ENCODE measurements at regions not wholly inside any gene's neighbourhood (a gene's known extent, or its start where the extent isn't known, plus 50 kb on each side); places are given as distances from the start of the nearest gene placed in this dataset.

DNA sequence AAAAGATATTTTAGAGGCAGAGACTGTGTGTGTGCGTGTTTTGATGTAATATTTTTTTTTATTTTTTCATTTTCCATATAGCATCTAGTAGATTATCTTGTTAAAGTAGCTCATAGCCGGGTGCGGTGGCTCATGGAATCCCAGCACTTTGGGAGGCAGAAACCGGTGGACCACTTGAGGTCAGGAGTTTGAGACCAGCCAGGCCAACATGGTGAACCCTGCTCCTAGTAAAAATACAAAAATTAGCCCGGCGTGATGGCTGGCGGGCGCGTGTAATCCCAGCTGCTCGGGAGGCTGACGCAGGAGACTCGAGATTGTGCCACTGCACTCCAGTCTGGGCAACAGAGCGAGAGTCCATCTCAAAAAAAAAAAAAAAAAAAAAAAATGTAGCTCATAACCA is 1481.2 kb upstream of the CADM2 start:
- H3K4me2 ChIP-seq (ENCODE audit: low read length) = no peak overlapping the region

DNA sequence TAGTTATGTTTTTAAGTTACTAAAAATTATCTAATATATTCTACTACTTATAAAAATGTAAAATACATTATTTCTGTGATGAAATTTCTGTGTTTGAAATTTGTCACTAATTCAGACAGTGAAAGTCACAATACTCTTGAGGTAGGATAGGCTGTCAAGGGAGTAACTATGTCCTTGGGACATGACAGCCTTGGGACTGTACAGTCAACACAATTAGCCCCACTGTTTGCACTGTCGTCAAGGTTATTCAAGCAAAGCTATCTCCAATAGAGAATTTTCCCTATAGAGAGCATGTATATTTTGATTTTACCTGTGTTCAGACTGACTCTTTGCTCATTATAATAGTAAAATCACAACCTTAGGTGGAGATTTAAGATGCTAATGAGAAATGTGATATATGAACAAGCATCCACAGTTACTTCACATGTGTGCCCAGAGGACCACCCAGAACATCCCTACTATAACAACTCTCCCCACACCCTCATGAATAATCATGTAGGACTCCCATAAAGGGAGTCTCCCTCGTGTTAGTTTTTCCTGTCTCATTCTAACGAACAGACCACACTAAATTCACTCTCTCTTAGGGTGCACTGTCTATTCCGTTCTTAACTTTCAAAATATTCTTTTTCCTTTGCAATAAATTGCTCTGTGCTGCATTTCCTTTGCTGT is 1476.3 kb upstream of the CADM2 start:
- no peak overlapping the region for H3K4me2 ChIP-seq (ENCODE audit: low read length)
- no peak overlapping the region for H3K4me3 ChIP-seq (ENCODE audit: low read length)
- no peak overlapping the region for H3K9ac ChIP-seq (ENCODE audit: low read length)
- no peaks in the 10 kb centered on the region for H4K20me1 ChIP-seq (ENCODE audit: insufficient read depth)
- no peaks in the 10 kb centered on the region for H3K27me3 ChIP-seq (ENCODE audit: insufficient read depth, low read depth, low read length)
- no peak for TF ChIP-seq POLR2AphosphoS5 (IDR thresholded peaks at IDR 0.05)
- no peak for TF ChIP-seq SMC3 (conservative IDR thresholded peaks at IDR 0.05; ENCODE audit: poor library complexity)
- no peak for TF ChIP-seq TAF1 (IDR thresholded peaks at IDR 0.05; ENCODE audit: low read depth)
- TF ChIP-seq EP300 (conservative IDR thresholded peaks at IDR 0.05; ENCODE audit: poor library complexity, severe bottlenecking) = no peak
- TF ChIP-seq, protein P1, sequence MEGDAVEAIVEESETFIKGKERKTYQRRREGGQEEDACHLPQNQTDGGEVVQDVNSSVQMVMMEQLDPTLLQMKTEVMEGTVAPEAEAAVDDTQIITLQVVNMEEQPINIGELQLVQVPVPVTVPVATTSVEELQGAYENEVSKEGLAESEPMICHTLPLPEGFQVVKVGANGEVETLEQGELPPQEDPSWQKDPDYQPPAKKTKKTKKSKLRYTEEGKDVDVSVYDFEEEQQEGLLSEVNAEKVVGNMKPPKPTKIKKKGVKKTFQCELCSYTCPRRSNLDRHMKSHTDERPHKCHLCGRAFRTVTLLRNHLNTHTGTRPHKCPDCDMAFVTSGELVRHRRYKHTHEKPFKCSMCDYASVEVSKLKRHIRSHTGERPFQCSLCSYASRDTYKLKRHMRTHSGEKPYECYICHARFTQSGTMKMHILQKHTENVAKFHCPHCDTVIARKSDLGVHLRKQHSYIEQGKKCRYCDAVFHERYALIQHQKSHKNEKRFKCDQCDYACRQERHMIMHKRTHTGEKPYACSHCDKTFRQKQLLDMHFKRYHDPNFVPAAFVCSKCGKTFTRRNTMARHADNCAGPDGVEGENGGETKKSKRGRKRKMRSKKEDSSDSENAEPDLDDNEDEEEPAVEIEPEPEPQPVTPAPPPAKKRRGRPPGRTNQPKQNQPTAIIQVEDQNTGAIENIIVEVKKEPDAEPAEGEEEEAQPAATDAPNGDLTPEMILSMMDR (IDR thresholded peaks at IDR 0.05; ENCODE audit: poor library complexity, severe bottlenecking) = no peak
- no peak for TF ChIP-seq RAD21 (conservative IDR thresholded peaks at IDR 0.05)
- no peak for TF ChIP-seq MXI1 (conservative IDR thresholded peaks at IDR 0.05; ENCODE audit: poor library complexity, severe bottlenecking)
- TF ChIP-seq, protein P2, sequence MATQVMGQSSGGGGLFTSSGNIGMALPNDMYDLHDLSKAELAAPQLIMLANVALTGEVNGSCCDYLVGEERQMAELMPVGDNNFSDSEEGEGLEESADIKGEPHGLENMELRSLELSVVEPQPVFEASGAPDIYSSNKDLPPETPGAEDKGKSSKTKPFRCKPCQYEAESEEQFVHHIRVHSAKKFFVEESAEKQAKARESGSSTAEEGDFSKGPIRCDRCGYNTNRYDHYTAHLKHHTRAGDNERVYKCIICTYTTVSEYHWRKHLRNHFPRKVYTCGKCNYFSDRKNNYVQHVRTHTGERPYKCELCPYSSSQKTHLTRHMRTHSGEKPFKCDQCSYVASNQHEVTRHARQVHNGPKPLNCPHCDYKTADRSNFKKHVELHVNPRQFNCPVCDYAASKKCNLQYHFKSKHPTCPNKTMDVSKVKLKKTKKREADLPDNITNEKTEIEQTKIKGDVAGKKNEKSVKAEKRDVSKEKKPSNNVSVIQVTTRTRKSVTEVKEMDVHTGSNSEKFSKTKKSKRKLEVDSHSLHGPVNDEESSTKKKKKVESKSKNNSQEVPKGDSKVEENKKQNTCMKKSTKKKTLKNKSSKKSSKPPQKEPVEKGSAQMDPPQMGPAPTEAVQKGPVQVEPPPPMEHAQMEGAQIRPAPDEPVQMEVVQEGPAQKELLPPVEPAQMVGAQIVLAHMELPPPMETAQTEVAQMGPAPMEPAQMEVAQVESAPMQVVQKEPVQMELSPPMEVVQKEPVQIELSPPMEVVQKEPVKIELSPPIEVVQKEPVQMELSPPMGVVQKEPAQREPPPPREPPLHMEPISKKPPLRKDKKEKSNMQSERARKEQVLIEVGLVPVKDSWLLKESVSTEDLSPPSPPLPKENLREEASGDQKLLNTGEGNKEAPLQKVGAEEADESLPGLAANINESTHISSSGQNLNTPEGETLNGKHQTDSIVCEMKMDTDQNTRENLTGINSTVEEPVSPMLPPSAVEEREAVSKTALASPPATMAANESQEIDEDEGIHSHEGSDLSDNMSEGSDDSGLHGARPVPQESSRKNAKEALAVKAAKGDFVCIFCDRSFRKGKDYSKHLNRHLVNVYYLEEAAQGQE (IDR thresholded peaks at IDR 0.05; ENCODE audit: borderline replicate concordance) = no peak
- no peak for TF ChIP-seq EZH2 (IDR thresholded peaks at IDR 0.05; ENCODE audit: borderline replicate concordance, insufficient read depth, low read length, poor library complexity, severe bottlenecking)
- H3F3A ChIP-seq (ENCODE audit: insufficient read depth, low read length, poor library complexity, severe bottlenecking) = no peaks in the 10 kb centered on the region
- no peaks in the 10 kb centered on the region for H3K36me3 ChIP-seq (ENCODE audit: insufficient read depth, low read length)
- no peak overlapping the region for H2AFZ ChIP-seq (ENCODE audit: low read depth, low read length)
- no peaks in the 10 kb centered on the region for H3K9me3 ChIP-seq (ENCODE audit: low read length)
- H3K27ac ChIP-seq (ENCODE audit: low read length) = no peak overlapping the region
- no peaks in the 10 kb centered on the region for H3K79me2 ChIP-seq (replicated peaks; ENCODE audit: insufficient read depth, low read length)
- no peaks in the 10 kb centered on the region for H3K9me2 ChIP-seq (ENCODE audit: insufficient read depth, low read length)

More for the DNA sequence above, 1481.2 kb upstream of the CADM2 start:
- Histone ChIP-seq H3K9ac (ENCODE audit: low read length) (no peak overlapping the region), H2AFZ (ENCODE audit: low read depth, low read length) (no peak overlapping the region), H3F3A (ENCODE audit: insufficient read depth, low read length, poor library complexity, severe bottlenecking) (no peaks in the 10 kb centered on the region), H3K9me3 (ENCODE audit: low read length) (no peaks in the 10 kb centered on the region), H3K27ac (ENCODE audit: low read length) (no peak overlapping the region), H3K36me3 (ENCODE audit: insufficient read depth, low read length) (no peaks in the 10 kb centered on the region), H3K9me2 (ENCODE audit: insufficient read depth, low read length) (no peaks in the 10 kb centered on the region), H4K20me1 (ENCODE audit: insufficient read depth) (no peaks in the 10 kb centered on the region), H3K27me3 (ENCODE audit: insufficient read depth, low read depth, low read length) (no peaks in the 10 kb centered on the region), H3K79me2 (replicated peaks; ENCODE audit: insufficient read depth, low read length) (no peaks in the 10 kb centered on the region), H3K4me3 (ENCODE audit: low read length) (no peak overlapping the region)
- TF ChIP-seq, protein P2 (IDR thresholded peaks at IDR 0.05; ENCODE audit: borderline replicate concordance) = no peak
- TF ChIP-seq POLR2AphosphoS5 (IDR thresholded peaks at IDR 0.05) (no peak), MXI1 (conservative IDR thresholded peaks at IDR 0.05; ENCODE audit: poor library complexity, severe bottlenecking) (no peak), EZH2 (IDR thresholded peaks at IDR 0.05; ENCODE audit: borderline replicate concordance, insufficient read depth, low read length, poor library complexity, severe bottlenecking) (no peak), TAF1 (IDR thresholded peaks at IDR 0.05; ENCODE audit: low read depth) (no peak), RAD21 (conservative IDR thresholded peaks at IDR 0.05) (no peak)
- TF ChIP-seq, protein P1 (IDR thresholded peaks at IDR 0.05; ENCODE audit: poor library complexity, severe bottlenecking) = no peak
